ENCODE measurements at regions not wholly inside any gene's neighbourhood (a gene's known extent, or its start where the extent isn't known, plus 50 kb on each side); places are given as distances from the start of the nearest gene placed in this dataset.

- Histone ChIP-seq H4K20me1 (ENCODE audit: insufficient read depth) (no peaks in the 10 kb centered on the region), H3K4me2 (ENCODE audit: low read length) (no peak overlapping the region), H3K27ac (ENCODE audit: low read length) (no peak overlapping the region), H3K9ac (ENCODE audit: low read length) (no peak overlapping the region), H3K79me2 (replicated peaks; ENCODE audit: insufficient read depth, low read length) (no peaks in the 10 kb centered on the region), H3K4me3 (ENCODE audit: low read length) (no peak overlapping the region), H3F3A (ENCODE audit: insufficient read depth, low read length, poor library complexity, severe bottlenecking) (no peaks in the 10 kb centered on the region), H3K36me3 (ENCODE audit: insufficient read depth, low read length) (no peaks in the 10 kb centered on the region), H3K9me3 (ENCODE audit: low read length) (no peaks in the 10 kb centered on the region), H3K9me2 (ENCODE audit: insufficient read depth, low read length) (no peaks in the 10 kb centered on the region), H2AFZ (ENCODE audit: low read depth, low read length) (no peak overlapping the region), H3K27me3 (ENCODE audit: insufficient read depth, low read depth, low read length) (no peaks in the 10 kb centered on the region)
- no peak for TF ChIP-seq SMC3 (conservative IDR thresholded peaks at IDR 0.05; ENCODE audit: poor library complexity)
- TF ChIP-seq TAF1 (IDR thresholded peaks at IDR 0.05; ENCODE audit: low read depth): no peak
- TF ChIP-seq MXI1 (conservative IDR thresholded peaks at IDR 0.05; ENCODE audit: poor library complexity, severe bottlenecking): no peak
- TF ChIP-seq EZH2 (IDR thresholded peaks at IDR 0.05; ENCODE audit: borderline replicate concordance, insufficient read depth, low read length, poor library complexity, severe bottlenecking): no peak
- TF ChIP-seq EP300 (conservative IDR thresholded peaks at IDR 0.05; ENCODE audit: poor library complexity, severe bottlenecking): no peak
- no peak for TF ChIP-seq RAD21 (conservative IDR thresholded peaks at IDR 0.05)
Measured at GRCh38 chr1:38332649-38333310, 286.2 kb upstream of the POU3F1 start.

- H3F3A ChIP-seq (ENCODE audit: insufficient read depth, low read length, poor library complexity, severe bottlenecking): no peaks in the 10 kb centered on the region
- TF ChIP-seq TAF1 (IDR thresholded peaks at IDR 0.05; ENCODE audit: low read depth) (no peak), POLR2AphosphoS5 (IDR thresholded peaks at IDR 0.05) (no peak), REST (IDR thresholded peaks at IDR 0.05; ENCODE audit: borderline replicate concordance) (no peak), CTCF (IDR thresholded peaks at IDR 0.05; ENCODE audit: poor library complexity, severe bottlenecking) (no peak), EP300 (conservative IDR thresholded peaks at IDR 0.05; ENCODE audit: poor library complexity, severe bottlenecking) (no peak), MXI1 (conservative IDR thresholded peaks at IDR 0.05; ENCODE audit: poor library complexity, severe bottlenecking) (no peak), SMC3 (conservative IDR thresholded peaks at IDR 0.05; ENCODE audit: poor library complexity) (no peak), RAD21 (conservative IDR thresholded peaks at IDR 0.05) (no peak), EZH2 (IDR thresholded peaks at IDR 0.05; ENCODE audit: borderline replicate concordance, insufficient read depth, low read length, poor library complexity, severe bottlenecking) (no peak)
- no peaks in the 10 kb centered on the region for H3K79me2 ChIP-seq (replicated peaks; ENCODE audit: insufficient read depth, low read length)
- no peak overlapping the region for H2AFZ ChIP-seq (ENCODE audit: low read depth, low read length)
- no peak overlapping the region for H3K9ac ChIP-seq (ENCODE audit: low read length)
- H3K27ac ChIP-seq (ENCODE audit: low read length): no peak overlapping the region
- H3K4me3 ChIP-seq (ENCODE audit: low read length): no peak overlapping the region
- H4K20me1 ChIP-seq (ENCODE audit: insufficient read depth): no peaks in the 10 kb centered on the region
- H3K4me2 ChIP-seq (ENCODE audit: low read length): no peak overlapping the region
- no peaks in the 10 kb centered on the region for H3K9me2 ChIP-seq (ENCODE audit: insufficient read depth, low read length)
- no peaks in the 10 kb centered on the region for H3K9me3 ChIP-seq (ENCODE audit: low read length)
- H3K36me3 ChIP-seq (ENCODE audit: insufficient read depth, low read length): no peaks in the 10 kb centered on the region
- no peaks in the 10 kb centered on the region for H3K27me3 ChIP-seq (ENCODE audit: insufficient read depth, low read depth, low read length)
Measured at GRCh38 chr1:38331496-38332210, 285.1 kb upstream of the POU3F1 start.

All from neural cell (in vitro differentiated cells).